Activated naive CD4-positive, alpha-beta T cell treated with anti-CD3 and anti-CD28 coated beads, Interleukin-2, amount 50 U/mL, for 16 hours (primary cell): ENCODE measurements at regions not wholly inside any gene's neighbourhood (a gene's known extent, or its start where the extent isn't known, plus 50 kb on each side); places are given as distances from the start of the nearest gene placed in this dataset.

ENCODE experiments used
- DNase-seq: peaks from one replicate; pipeline ENCODE4 v3.0.0-alpha.2; 2020

GRCh38 chr4:180483036-180483435 lies 1760.2 kb upstream of the TENM3 start:
- DNase-seq = no peak

DNA sequence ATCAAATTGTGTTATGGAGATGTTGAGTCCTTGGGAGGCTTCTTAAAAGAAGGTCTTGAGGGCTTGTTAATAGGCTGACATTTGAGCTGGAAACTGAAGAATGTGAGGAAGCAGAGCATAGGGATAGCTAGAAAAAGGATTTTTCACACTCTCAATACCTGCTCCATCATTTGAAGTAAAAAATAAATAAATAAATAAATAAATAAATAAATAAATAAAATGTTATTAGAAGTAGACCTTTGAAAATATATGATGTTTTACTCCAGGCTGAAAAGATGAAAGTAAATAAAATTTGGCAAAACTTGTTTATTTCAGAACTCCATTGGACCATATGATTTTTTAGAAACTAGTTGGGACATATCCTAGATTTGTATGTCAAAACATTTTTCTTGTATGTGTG lies 1757.8 kb upstream of the TENM3 start:
- DNase-seq = no peak

GRCh38 chr4:180486342-180486741 lies 1756.9 kb upstream of the TENM3 start:
- no peak for DNase-seq

DNA sequence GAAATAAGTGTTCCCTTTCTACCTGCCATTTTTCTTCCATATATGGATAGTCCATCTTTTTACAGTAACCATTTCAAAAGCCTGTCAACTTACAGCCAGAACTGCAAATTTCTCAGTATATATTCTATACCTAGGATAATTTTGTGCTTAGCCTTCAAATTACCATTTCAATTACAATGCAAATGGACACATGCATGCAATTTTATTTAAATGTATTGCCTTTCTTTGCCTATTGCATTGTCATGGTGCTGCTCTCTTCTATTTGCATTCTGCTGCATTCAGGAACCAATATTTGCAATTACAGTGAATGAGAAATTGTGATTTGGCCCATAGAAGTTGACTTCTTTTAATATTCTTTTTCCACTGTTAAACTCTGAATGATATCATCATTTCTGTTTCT lies 1753.4 kb upstream of the TENM3 start:
- DNase-seq = no peak

DNA sequence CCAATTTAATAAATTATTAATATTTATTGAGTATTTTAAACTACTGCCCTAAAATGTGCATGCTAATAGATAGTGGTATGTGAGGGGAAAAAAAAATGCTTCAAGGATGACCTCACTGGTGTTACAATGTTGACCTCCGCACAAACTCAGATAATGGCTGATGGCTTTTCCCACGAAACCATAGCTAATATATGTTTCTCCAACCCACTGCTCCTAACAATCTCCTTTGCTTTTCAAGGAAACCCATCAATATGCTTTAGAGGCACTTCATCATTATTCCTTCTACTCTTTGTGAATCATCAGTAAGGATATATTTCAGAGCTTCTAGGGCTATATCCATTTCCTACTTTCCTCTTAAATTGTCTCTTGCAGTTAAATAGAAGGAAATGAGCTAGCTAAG lies 1752.0 kb upstream of the TENM3 start:
- no peak for DNase-seq

- no peak for DNase-seq
Measured at GRCh38 chr4:180493299-180493698, 1749.9 kb upstream of the TENM3 start.

GRCh38 chr4:180500154-180500553 lies 1743.0 kb upstream of the TENM3 start:
- DNase-seq = no peak

DNA sequence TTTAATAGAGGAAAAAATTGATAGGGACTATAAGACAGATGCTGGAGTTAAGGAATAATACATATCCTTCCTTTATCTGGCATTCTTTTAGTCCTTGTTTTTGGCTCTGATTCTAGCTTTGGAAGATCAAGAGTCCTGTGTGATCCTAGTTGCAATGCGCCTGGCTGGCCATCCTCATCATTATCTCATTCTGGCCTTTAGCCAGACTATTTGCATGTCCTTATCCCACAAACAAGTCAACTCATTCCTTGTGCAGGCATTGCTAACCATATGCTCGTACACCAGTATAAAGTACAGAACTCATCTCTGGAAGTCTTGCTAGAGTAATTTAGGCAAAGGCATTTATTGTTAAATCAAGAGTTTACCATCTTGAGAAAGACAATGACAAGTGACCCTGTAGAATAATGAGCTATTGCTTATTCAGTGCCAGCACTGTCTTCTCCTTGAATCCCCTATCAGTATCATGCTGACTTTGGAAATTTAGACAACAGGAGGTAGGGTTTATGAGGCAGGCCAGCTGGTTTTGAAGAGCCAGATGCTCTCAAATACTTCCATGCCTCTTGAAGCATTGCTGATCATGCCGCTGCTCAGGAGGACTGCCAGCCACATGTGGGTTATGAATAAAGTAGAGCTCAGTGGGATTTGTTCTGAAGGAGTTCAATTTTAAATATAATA lies 1730.3 kb upstream of the TENM3 start:
- no peak for DNase-seq

- DNase-seq = no peak
Measured at GRCh38 chr4:180518906-180519305, 1724.3 kb upstream of the TENM3 start.

DNA sequence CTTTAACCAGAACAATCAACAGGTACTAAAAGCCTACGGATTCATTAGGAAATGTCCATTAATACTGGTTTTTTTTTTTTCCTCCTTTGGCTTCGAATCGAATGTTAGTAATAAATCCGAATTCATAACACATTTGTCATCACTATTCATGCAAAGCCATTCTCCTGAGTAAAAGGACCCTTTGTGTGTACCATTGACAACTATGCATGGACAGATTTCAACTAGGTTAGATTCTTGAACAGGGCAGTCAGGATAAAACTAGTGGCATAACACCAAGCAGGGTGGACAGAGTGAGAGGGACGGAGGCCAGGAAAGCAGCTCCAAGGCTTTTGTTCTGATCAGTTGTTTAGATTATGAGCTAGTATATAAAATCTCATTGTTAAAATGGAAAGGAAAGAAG lies 1722.0 kb upstream of the TENM3 start:
- no peak for DNase-seq

DNA sequence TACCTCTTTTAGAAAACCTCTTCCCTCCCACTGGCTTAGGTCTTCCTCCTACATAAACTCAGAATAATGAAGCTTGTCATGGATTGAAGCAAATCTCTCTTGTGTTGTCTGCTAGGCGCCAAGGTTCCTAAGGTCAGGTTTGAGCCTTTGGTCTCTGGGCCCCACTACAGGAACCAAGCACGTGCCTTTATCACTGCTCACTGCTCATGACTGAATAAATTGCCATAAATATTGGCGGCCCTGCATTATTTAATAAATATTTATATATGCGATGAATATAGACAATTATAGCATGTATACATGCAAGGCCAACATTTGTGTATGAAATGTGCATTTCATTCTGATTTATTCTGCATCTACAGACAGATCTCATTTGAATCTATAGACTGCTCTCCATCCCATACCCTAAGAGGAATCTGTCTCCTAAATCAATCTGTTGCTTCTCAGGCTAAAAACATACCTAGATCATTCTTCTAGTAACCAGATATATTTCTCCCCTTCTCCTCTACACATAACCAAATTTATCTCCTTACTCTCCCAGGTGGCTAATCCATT lies 1717.6 kb upstream of the TENM3 start:
- no peak for DNase-seq

DNA sequence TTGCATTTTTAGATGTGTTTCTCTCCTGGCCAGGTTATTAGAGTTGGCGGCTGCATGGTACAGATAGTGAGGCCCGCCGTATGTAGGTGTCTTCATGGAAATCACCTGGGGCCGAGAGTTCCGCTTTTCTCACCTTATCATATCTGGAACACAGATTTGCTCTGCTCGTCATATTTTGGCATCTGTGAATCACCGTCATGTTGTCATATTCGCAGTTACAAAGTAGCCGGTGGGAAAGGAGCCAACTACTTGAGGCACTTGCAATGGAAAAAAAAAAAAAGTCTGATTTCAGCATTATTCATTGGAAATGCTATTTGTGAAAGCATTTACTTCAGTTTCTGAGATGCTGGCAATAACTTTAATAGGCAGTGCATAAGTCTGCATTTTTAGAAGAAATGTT lies 1715.2 kb upstream of the TENM3 start:
- DNase-seq = no peak

GRCh38 chr4:180530787-180531186 lies 1712.4 kb upstream of the TENM3 start:
- no peak for DNase-seq

GRCh38 chr4:180532691-180533090 lies 1710.5 kb upstream of the TENM3 start:
- DNase-seq = no peak

GRCh38 chr4:180538384-180539057 lies 1704.7 kb upstream of the TENM3 start:
- DNase-seq = no peak

DNA sequence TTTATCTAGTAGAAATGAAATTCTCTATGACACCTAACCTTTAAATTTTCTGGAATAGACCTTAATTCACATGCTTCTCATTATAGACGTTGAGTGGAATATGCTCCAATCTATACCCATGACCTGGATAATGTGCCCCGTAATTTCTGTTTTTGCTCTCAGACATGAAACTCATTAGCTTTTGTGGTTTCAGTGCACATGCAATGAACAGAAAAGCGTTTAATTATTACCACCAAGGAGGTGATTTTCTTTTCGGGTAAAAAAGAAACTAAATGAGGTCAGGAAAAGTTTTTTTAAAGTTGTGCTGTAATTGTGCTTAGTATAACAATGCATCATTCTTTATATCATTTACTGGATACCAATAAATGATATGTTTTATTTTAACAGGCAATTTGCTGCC lies 1703.9 kb upstream of the TENM3 start:
- no peak for DNase-seq

DNA sequence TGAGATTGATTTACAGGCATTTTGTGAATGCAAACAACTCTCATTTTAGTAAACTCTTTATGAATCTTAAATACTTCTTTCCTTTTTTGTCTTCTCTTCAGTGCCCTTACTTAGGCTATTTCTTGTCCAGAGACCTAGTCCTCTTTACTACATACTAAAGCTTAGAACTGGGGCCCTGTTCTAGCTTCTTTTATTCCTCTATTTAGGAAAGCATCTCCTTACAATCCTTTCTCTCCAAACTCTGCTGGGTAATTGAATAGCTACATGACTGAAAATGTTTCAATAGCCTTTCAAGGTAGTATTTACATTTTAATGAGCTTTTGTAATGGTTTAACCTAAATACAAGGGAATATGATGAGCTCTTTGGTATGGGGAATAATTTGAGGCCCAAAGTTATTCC lies 1701.5 kb upstream of the TENM3 start:
- no peak for DNase-seq

- no peak for DNase-seq
Measured at GRCh38 chr4:180542445-180543100, 1700.6 kb upstream of the TENM3 start.

DNA sequence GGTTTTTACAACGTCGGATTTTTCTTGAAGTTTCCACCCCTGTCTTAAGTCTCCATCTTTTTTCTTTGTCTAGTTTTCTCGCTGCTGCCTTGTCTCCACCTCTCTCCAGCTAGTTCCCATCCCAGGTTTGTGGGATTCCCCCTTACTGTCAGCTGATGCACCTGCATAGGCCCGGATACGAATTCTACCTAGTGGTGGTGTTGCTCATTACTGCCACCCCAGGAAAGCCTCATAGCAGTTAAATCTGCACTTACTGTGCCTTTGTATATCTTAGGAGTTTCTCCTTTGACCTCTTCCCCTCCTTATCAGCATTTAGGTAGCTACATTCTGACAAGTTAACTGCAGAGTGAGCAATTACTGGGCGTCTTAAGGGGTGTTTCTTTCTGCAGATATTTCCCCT lies 1693.1 kb upstream of the TENM3 start:
- no peak for DNase-seq

DNA sequence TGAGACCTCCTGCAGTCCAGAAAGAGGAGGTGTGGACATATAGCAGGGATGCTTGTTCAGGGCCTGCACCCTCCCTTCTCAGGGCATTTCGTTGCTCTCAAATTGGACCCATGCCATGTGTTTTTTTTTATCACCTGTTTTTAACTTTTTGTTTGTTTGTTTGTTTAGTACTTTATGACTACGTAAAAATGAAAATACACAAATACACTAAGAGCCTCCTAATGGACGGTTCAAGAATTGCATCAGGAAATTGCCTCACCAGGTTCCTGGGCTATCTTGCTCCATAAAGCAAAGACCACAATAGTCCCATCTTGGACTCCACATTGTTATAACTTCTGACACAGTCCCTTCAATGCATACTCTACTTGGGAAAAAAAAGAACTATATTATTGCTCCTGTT lies 1685.9 kb upstream of the TENM3 start:
- DNase-seq = no peak

- DNase-seq = no peak
Measured at GRCh38 chr4:180557950-180558349, 1685.3 kb upstream of the TENM3 start.

DNA sequence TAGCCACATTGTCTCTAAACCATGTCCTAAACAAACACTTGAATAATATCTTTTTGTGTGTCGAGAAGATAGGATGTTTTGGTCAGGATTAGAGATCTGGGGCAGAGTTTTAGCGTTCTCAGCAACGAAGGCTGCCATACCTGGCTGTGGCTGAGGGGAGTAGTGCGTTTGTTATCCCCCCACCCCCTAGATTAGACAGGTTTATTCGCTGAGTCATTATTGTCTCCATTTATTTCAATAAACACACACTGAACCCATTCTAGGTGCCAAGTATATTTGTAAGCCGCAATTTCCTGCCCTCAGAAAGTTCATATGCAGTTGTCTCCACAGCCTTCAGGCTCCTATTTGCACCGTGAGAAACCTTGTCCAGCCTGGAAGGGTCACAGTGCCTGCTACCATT lies 1684.8 kb upstream of the TENM3 start:
- DNase-seq = no peak

- no peak for DNase-seq
Measured at GRCh38 chr4:180560896-180561295, 1682.3 kb upstream of the TENM3 start.

GRCh38 chr4:180564026-180564425 lies 1679.2 kb upstream of the TENM3 start:
- DNase-seq = no peak
